Stimulated activated CD8-positive, alpha-beta memory T cell treated with anti-CD3 and anti-CD28 coated beads, Interleukin-7, amount 100 ng/mL, for 24 hours (primary cell): ENCODE measurements at regions not wholly inside any gene's neighbourhood (a gene's known extent, or its start where the extent isn't known, plus 50 kb on each side); places are given as distances from the start of the nearest gene placed in this dataset.
"Not testable (repeated sequence)": the region's sequence is repeated elsewhere in the genome, so short reads cannot be mapped to it uniquely, and the experiment has no call there.

ENCODE experiments used
- DNase-seq: peaks from one replicate; pipeline ENCODE4 v3.0.0-alpha.2; 2020; ENCODE audit warnings: low read depth

DNA sequence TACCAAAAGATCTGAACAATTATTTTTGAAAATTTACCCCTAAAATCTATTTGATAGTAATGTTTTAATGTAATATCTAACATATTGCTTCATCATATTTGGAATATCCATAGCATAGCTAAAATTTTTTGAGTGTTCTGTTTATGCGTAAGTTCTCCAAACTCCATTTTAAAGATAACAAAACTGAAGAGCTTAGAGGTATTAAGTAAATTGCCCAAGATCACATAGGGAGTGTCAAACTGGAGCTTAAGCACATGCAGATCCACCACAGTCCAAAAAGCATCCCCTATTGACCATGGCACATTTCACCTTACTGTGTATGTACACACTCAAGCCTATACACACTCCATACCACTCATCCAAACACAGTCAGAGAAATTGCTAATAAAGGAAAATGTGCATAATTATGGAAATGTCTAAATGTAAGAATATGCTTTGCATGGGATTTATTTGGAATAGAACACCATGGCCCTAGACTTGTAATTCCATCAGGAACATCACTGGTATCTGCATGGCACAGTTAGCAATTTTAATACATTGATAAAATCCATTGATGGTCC lies 85.2 kb upstream of the TGFBR2 start:
- no peak for DNase-seq

GRCh38 chr3:30522476-30522875 lies 83.9 kb upstream of the TGFBR2 start:
- no peak for DNase-seq

DNA sequence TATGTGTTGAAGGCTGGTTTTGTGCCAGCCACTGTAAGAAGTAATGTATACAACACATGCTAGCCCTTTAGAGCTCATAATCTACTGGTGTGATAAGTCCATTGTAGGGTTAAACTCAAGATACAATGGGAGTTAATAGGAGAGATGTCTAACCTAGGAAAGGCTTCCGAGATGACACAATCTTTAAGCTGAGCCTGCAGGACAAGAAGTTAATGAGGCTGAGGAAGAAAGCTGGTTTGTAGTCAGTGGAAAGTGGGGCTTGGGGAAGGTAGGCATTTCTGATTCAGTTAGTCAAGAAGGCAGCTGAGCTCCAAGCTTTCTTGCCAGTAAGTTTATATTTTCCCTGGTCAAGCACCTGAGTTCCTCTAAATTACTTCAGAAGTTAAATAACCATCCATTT lies 83.0 kb upstream of the TGFBR2 start:
- DNase-seq: no peak

DNA sequence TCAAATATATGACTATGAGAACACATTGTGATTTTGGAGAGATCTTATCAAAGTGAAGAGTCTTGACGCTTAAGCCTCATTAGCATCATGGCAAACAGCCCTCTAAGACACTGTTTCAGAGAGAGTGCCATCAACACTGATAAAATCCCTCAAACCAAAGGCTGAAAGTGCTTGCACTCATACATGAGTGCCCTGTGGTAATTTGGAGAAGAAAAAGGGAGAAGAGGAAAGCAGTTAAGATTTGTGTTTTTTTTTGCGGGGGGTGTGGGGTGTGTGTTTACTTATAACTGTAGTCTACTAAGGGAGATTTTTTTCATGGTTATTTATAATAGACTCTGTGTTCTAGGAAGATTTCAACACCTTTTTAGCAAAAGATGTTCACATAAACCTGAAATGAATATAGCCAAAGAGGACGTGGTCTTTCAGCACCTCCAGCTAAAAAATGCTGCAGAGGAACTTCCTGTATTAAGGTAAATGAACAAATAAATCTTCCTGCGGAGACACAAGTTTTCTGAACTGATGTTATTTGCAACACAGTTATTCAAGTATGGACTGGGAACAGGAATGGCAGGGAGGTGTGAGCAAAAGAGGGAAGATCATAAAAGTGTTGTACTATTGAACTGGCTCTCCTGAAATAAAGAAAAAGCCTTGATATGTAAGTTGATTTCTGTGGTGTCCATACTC lies 81.9 kb upstream of the TGFBR2 start:
- DNase-seq: no peak

DNA sequence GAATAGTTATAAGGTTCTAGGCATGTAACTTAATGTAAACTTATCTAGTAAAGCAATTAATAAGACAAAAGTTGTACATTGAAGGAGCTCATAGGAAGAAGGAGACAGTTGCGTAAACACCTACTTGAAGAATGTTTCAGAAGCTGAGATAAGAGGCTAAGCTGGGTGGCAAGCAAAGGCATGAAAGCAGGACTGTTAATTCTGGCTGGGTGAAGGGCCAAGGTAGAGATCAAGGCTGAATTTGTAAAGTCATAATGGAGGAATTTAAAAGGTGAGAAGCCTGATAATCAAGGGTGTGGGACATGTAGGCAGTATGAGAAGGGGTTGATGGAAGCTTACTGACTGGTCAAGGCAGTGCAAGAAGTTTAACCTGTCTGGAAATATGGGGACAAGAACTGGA lies 80.4 kb upstream of the TGFBR2 start:
- DNase-seq: no peak

- no peak for DNase-seq
Observed at GRCh38 chr3:30527186-30527585, 79.2 kb upstream of the TGFBR2 start.

GRCh38 chr3:30527720-30528119 lies 78.7 kb upstream of the TGFBR2 start:
- no peak for DNase-seq

- no peak for DNase-seq
Observed at GRCh38 chr3:30530084-30530483, 76.3 kb upstream of the TGFBR2 start.

DNA sequence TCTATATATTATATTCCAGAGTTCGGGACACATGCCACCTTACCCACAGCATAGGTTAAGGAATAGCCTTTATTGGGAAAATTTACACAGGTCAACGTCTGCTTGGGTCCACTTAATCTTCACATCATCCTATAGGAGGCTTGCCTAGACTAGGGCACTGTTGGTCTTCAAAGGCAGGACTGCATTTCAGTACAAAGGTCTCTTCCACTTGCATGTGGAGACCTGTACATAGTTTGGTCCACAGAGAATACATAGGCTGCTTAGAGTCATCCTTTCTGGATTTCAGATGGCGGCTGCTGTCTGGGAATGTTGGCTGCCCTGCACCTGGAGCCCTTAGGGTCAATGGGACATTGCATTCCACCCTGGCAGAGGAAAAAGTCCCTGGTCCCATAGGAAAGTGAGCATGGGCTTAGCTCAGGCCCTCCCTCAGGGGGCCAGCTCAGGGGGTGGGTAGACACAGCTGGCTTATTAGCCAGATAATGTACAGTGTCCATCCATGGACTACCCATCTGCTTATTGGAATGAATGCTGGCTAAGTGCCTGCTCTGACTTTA lies 75.3 kb upstream of the TGFBR2 start:
- no peak for DNase-seq

DNA sequence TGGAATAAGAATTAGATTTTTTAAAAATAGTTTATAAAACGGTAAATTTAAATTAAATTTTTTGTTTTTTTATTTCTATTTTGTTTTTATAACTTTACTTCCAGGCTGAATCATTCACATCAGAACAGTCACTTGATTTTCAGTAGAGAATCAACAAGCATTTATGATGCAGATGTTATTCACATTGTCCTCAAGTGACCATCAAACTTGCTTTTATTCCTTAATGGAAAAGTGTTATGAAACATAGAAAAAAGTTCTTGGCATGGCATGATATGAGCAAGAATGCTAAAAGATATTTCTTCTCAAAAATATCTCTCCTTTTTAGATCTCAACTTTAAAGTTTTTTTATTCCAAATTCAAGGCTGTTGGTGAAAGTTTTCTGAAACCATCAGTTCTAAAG lies 70.9 kb upstream of the TGFBR2 start:
- DNase-seq: no peak

- DNase-seq: no peak
Observed at GRCh38 chr3:30538791-30539190, 67.6 kb upstream of the TGFBR2 start.

DNA sequence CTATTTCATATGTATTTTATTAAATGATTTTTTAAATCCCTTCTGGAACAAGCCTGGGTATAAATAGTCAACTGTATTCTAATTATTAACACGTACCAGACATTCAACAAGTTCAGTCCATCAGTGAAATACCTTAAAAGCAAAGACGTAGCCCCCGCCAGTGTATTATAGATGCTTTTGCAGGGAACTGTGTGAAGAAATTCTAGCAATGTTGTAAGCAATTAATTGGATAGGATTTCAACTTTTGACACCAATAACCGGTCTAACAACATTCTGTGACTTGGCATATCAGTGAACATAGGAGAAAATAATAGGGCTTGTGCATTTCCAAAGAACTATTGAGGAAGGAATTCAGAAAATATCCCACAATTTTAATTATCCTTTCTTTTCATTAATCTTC lies 67.2 kb upstream of the TGFBR2 start:
- no peak for DNase-seq

DNA sequence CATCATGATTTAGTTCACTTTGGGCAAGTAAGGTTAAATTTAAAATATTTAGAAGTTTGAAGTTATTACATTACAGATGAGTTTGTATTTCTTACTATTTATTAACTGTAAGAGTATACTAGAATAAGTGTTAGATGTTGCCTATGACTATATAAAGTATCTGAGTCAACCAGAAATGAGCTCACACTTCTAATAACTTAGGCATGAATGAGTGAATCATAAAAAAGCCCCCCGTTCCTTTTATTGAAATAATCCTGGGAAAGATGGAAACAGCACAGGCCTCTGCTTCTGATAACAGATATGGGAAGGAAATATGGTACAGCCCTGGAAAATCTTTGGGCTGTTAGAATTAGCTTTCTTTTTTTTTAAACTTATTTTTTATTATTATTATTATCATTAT lies 66.6 kb upstream of the TGFBR2 start:
- DNase-seq: no peak

DNA sequence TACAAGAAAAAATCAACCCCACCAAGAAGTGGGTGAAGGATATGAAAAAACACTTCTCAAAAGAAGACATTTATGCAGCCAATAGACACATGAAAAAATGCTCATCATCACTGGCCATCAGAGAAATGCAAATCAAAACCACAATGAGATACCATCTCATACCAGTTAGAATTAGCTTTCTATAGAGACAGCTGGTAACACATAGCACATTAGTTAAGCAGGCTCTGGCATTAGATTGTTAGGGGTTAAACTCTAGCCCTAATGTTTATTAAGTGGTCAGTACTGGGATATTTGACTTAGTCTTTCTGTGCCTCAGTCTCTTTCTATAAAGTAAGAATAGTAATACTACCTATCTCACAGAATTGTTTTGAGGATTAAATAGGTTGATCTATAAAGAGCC lies 65.2 kb upstream of the TGFBR2 start:
- DNase-seq: not testable (repeated sequence)

- no peak for DNase-seq
Observed at GRCh38 chr3:30542897-30543296, 63.5 kb upstream of the TGFBR2 start.

DNA sequence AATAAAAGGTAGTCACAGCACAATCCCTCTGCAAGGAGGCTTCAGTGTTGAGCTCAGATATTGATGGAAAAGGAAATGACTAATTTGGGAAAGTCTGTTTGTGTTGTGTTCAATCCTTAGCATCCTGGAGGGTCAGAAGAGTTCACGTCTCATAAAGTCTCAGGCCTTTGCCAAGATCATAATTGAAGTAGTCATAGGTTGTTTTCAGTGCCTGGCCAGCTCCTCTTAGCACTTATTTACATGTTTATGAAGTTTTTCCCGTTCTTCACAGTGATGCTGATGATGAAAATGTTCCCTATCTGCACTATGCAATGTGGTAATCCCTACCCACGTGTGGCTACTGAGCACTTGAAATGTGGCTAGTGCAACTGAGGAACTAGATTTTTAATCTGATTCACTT lies 61.6 kb upstream of the TGFBR2 start:
- no peak for DNase-seq

DNA sequence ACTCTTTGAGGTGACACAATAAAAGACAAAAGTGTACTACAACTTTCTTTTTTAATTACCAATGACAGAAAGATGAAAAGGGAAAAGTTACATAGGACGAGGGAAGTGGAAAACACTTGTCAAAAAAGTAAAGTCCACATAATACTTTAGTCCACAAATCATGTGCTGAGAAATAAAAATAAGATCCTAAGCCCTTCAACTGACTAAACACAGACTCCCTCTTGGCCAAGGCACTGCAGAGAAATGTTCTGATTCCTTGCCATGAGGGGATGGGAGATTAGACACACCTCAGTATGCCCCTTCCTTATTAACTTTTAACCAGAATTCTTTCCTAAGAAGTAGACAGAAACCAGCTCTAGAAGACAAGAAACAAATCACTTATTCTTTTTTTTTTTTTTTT lies 59.5 kb upstream of the TGFBR2 start:
- DNase-seq: no peak

DNA sequence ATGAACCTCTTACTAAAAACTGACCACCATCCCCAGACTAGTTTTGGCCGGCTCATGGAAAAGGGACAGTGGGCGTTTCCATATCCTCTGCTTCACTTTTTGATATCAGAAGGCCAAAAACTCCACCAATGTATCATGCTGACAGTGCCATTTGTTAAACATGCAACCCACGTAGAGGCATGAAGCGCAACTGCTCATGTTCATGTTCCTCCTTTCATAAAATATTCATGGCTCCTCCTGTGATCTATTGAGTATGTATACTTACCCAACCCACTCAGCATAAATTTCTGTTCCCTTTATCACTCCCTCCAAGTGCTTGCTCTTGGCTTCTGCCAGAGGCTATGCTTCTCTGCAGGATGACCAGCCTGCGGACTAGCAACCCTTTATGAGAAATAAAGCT lies 58.7 kb upstream of the TGFBR2 start:
- no peak for DNase-seq

DNA sequence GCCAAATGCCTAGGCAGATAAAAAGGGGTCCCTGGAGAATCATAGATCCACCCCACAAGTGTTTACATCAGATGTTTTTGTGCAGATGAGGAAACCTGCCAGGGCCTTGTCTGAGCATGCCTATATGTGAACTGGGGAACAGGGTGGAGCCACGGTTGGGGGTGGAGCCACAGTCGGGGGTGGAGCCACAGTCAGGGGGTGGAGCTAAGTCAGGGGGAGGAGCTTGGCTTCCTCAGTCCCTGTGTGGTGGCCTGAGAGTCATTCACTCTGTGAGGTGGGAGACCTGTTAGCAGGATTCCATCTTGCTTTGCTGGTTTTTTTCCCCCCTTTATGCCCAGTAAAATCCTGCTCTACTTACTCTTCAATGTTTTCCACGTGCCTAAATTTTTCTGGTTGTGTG lies 57.8 kb upstream of the TGFBR2 start:
- peak; percentile 8 for DNase-seq

- DNase-seq: no peak
Observed at GRCh38 chr3:30549600-30549999, 56.8 kb upstream of the TGFBR2 start.

GRCh38 chr3:30550246-30550645 lies 56.2 kb upstream of the TGFBR2 start:
- no peak for DNase-seq

GRCh38 chr3:30551266-30551665 lies 55.1 kb upstream of the TGFBR2 start:
- DNase-seq: no peak

- DNase-seq: no peak
Observed at GRCh38 chr3:30551927-30552326, 54.5 kb upstream of the TGFBR2 start.
